ENCODE measurements at regions not wholly inside any gene's neighbourhood (a gene's known extent, or its start where the extent isn't known, plus 50 kb on each side); places are given as distances from the start of the nearest gene placed in this dataset.

DNA sequence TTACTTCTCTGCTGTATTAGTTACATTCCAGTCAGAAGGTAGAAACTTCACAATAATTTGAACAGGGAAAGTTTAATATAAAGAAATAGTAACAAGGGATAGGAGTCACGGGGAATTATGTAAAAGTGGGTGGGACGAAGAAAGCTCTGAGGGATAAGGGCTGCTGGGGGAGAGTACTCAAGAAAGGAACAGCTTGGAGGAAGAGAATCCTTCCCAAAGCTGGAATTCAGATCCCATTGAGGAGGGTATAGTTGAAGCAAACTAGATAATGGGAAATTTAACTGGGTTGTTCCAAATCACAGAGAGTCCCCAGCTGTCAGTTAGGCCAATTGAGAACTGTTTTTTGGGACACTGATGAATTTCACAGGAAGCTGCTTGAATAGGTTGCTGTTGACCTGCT is 53.2 kb upstream of the MACC1 start:
- no peak overlapping the region for H3K27ac ChIP-seq (ENCODE audit: low read depth, low read length)

DNA sequence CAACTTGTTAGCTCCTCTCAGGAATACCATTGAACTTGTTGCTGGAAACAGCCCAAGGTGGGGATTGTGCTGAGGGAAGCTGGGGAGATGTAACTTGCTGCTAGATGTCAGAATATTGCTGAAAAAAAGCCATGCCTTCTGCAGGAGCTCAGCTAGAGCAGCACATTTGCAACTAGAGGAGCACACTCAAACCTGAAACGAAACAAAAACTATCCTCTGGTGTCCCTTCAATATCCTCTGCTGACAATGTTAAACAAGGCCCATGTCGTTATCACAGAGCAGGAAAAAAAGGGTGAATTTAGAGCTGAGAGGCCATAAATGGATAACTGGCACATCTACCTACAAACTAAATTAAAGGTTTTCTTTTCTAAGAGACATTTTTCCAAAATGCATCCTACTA is 53.7 kb upstream of the MACC1 start:
- H4K20me1 ChIP-seq (ENCODE audit: control insufficient read depth, insufficient read depth, low read depth, low read length): no peaks in the 10 kb centered on the region
- H3K4me2 ChIP-seq (ENCODE audit: low read length): no peak overlapping the region

More for the DNA sequence above, 53.2 kb upstream of the MACC1 start:
- Histone ChIP-seq H3K4me2 (ENCODE audit: low read length) (no peak overlapping the region), H4K20me1 (ENCODE audit: control insufficient read depth, insufficient read depth, low read depth, low read length) (no peaks in the 10 kb centered on the region), H3K9me2 (replicated peaks; ENCODE audit: control insufficient read depth, low read length) (no peaks in the 10 kb centered on the region; the same call in 1 of the 2 replicates), H3K36me3 (ENCODE audit: control insufficient read depth, low read length) (no peaks in the 10 kb centered on the region), H3K4me3 (ENCODE audit: low read length) (no peak overlapping the region), H3F3A (ENCODE audit: control insufficient read depth, insufficient read depth) (no peaks in the 10 kb centered on the region), H3K4me1 (ENCODE audit: control insufficient read depth, low read length) (peaks cover 3% of the 10 kb centered on the region; the same call in 1 of the 2 replicates), H3K27me3 (ENCODE audit: control insufficient read depth, low read length) (no peaks in the 10 kb centered on the region), H3K9me3 (ENCODE audit: control insufficient read depth, insufficient read depth, low read length) (no peaks in the 10 kb centered on the region), H3K79me2 (ENCODE audit: control insufficient read depth, low read length) (no peaks in the 10 kb centered on the region)
- no peak for TF ChIP-seq CTCF (IDR thresholded peaks at IDR 0.05; ENCODE audit: low read depth, low read length, poor library complexity, severe bottlenecking)
- no peak for TF ChIP-seq EZH2phosphoT487 (IDR thresholded peaks at IDR 0.05; ENCODE audit: borderline replicate concordance, low read length)

GRCh38 chr7:20275637-20276036 is 55.1 kb upstream of the ITGB8 start:
- H4K20me1 ChIP-seq (ENCODE audit: control insufficient read depth, insufficient read depth, low read depth, low read length): no peaks in the 10 kb centered on the region
- H3K27me3 ChIP-seq (ENCODE audit: control insufficient read depth, low read length): no peaks in the 10 kb centered on the region
- H3K4me1 ChIP-seq (ENCODE audit: control insufficient read depth, low read length): no peaks in the 10 kb centered on the region
- H3K79me2 ChIP-seq (ENCODE audit: control insufficient read depth, low read length): no peaks in the 10 kb centered on the region
- no peak overlapping the region for H3K27ac ChIP-seq (ENCODE audit: low read depth, low read length)
- H3K4me3 ChIP-seq (ENCODE audit: low read length): no peak overlapping the region
- no peaks in the 10 kb centered on the region for H3K9me2 ChIP-seq (replicated peaks; ENCODE audit: control insufficient read depth, low read length)
- H3K9me3 ChIP-seq (ENCODE audit: control insufficient read depth, insufficient read depth, low read length): no peaks in the 10 kb centered on the region
- no peaks in the 10 kb centered on the region for H3F3A ChIP-seq (ENCODE audit: control insufficient read depth, insufficient read depth)
- TF ChIP-seq EZH2phosphoT487 (IDR thresholded peaks at IDR 0.05; ENCODE audit: borderline replicate concordance, low read length) (no peak), CTCF (IDR thresholded peaks at IDR 0.05; ENCODE audit: low read depth, low read length, poor library complexity, severe bottlenecking) (no peak)
- H3K4me2 ChIP-seq (ENCODE audit: low read length): no peak overlapping the region
- no peaks in the 10 kb centered on the region for H3K36me3 ChIP-seq (ENCODE audit: control insufficient read depth, low read length)

More for the DNA sequence above, 53.7 kb upstream of the MACC1 start:
- Histone ChIP-seq H3K9me2 (replicated peaks; ENCODE audit: control insufficient read depth, low read length) (no peaks in the 10 kb centered on the region; the same call in 1 of the 2 replicates), H3K27ac (ENCODE audit: low read depth, low read length) (no peak overlapping the region), H3K27me3 (ENCODE audit: control insufficient read depth, low read length) (no peaks in the 10 kb centered on the region), H3K9me3 (ENCODE audit: control insufficient read depth, insufficient read depth, low read length) (no peaks in the 10 kb centered on the region), H3K4me3 (ENCODE audit: low read length) (no peak overlapping the region), H3K36me3 (ENCODE audit: control insufficient read depth, low read length) (no peaks in the 10 kb centered on the region), H3K4me1 (ENCODE audit: control insufficient read depth, low read length) (peaks cover 3% of the 10 kb centered on the region; the same call in 1 of the 2 replicates), H3K79me2 (ENCODE audit: control insufficient read depth, low read length) (no peaks in the 10 kb centered on the region), H3F3A (ENCODE audit: control insufficient read depth, insufficient read depth) (no peaks in the 10 kb centered on the region)
- TF ChIP-seq EZH2phosphoT487 (IDR thresholded peaks at IDR 0.05; ENCODE audit: borderline replicate concordance, low read length) (no peak), CTCF (IDR thresholded peaks at IDR 0.05; ENCODE audit: low read depth, low read length, poor library complexity, severe bottlenecking) (no peak)

All from DOHH2 (cell line).